Glutamatergic neuron (in vitro differentiated cells): ENCODE measurements at regions not wholly inside any gene's neighbourhood (a gene's known extent, or its start where the extent isn't known, plus 50 kb on each side); places are given as distances from the start of the nearest gene placed in this dataset.

Experiments used
- DNase-seq: peaks from one replicate; pipeline ENCODE4 v3.0.0; 2022
- H3K27ac Mint-ChIP-seq: one replicate; pipeline ENCODE4 v1.8.0; 2020; ENCODE audit warnings: mild to moderate bottlenecking, mixed read lengths, inconsistent platforms; ENCODE audit not compliant: unreplicated experiment
- H3K27me3 Mint-ChIP-seq: one replicate; pipeline ENCODE4 v1.8.0; 2020; ENCODE audit warnings: mild to moderate bottlenecking, moderate library complexity, mixed read lengths, inconsistent platforms; ENCODE audit not compliant: unreplicated experiment
- H3K36me3 Mint-ChIP-seq: one replicate; pipeline ENCODE4 v1.8.0; 2020; ENCODE audit warnings: mild to moderate bottlenecking, mixed read lengths, inconsistent platforms; ENCODE audit not compliant: unreplicated experiment
- H3K4me1 Mint-ChIP-seq: one replicate; pipeline ENCODE4 v1.8.0; 2020; ENCODE audit warnings: mild to moderate bottlenecking, low read depth, mixed read lengths, inconsistent platforms; ENCODE audit not compliant: unreplicated experiment
- H3K4me3 Mint-ChIP-seq: one replicate; pipeline ENCODE4 v1.8.0; 2020; ENCODE audit warnings: mild to moderate bottlenecking, mixed read lengths, inconsistent platforms; ENCODE audit not compliant: unreplicated experiment
- H3K9me3 Mint-ChIP-seq: one replicate; pipeline ENCODE4 v1.8.0; 2020; ENCODE audit warnings: mild to moderate bottlenecking, moderate library complexity, mixed read lengths, inconsistent platforms; ENCODE audit not compliant: unreplicated experiment
- CTCF ChIP-seq: fragments of 200-600 bp; sonication (generic); IDR thresholded peaks from one replicate; pipeline ENCODE4 v1.5.0; 2021; ENCODE audit not compliant: partially characterized antibody, unreplicated experiment

DNA sequence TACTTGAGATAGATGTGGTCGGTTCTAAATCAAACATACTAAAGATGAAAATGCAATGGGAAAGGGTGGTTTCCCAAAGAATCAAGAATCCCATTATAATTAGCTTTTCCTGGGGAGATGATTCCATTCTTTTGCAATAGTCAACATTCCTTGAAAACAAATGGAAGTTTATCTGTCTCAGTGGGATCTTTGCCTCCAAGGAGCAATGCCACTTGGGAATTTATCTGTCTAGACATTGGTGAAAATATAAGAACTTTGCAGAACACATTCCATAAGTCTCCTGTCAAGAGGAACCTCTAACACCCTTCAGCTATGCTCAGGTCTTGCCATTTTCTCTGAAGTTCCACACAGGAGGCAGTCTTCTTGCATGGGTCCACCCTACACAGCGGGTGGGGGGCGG is 152.5 kb downstream of the KCTD12 start:
- TF ChIP-seq CTCF, result no peak
- Mint-ChIP-seq H3K4me1 (no peaks in the 10 kb centered on the region), H3K4me3 (no peak overlapping the region), H3K36me3 (peaks cover 3% of the 10 kb centered on the region), H3K27ac (no peak overlapping the region), H3K9me3 (peaks cover 3% of the 10 kb centered on the region), H3K27me3 (no peaks in the 10 kb centered on the region)
- no peak for DNase-seq

GRCh38 chr13:76732367-76732766 is 153.8 kb downstream of the KCTD12 start:
- no peak for DNase-seq
- Mint-ChIP-seq H3K4me3 (no peak overlapping the region), H3K27me3 (no peaks in the 10 kb centered on the region), H3K36me3 (peaks cover 5% of the 10 kb centered on the region), H3K27ac (no peak overlapping the region), H3K9me3 (peaks cover 2% of the 10 kb centered on the region), H3K4me1 (no peaks in the 10 kb centered on the region)
- TF ChIP-seq CTCF, result no peak

DNA sequence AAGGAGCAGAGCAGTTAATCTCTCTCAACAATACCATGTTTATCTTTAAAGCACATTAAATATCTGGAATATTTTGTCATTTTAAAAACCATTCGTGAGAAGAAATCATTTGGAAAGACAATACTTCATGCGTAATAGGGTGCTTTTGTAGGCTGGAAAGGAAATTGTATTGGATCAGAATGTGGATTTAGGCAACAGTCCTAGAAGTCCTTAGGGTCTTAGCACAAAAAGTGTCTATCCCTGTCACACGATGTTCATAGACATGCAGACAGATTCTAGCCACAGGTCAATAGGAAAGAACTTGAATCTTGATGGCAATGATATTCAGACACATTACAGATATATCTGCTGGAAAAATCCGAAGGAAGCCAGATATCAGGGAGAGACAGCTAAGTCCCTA is 156.0 kb downstream of the KCTD12 start:
- Mint-ChIP-seq H3K27ac (no peak overlapping the region), H3K36me3 (peaks cover 11% of the 10 kb centered on the region), H3K4me1 (no peaks in the 10 kb centered on the region), H3K4me3 (no peak overlapping the region), H3K9me3 (peaks cover 9% of the 10 kb centered on the region), H3K27me3 (no peaks in the 10 kb centered on the region)
- TF ChIP-seq CTCF, result no peak
- no peak for DNase-seq

- no peak for DNase-seq
- no peak overlapping the region for H3K4me3 Mint-ChIP-seq
- H3K27me3 Mint-ChIP-seq, result no peaks in the 10 kb centered on the region
- TF ChIP-seq CTCF, result no peak
- H3K9me3 Mint-ChIP-seq, result peaks cover 9% of the 10 kb centered on the region
- peaks cover 11% of the 10 kb centered on the region for H3K36me3 Mint-ChIP-seq
- H3K27ac Mint-ChIP-seq, result no peak overlapping the region
- H3K4me1 Mint-ChIP-seq, result no peaks in the 10 kb centered on the region
These were observed 156.5 kb downstream of the KCTD12 start for GRCh38 chr13:76729691-76730090.

DNA sequence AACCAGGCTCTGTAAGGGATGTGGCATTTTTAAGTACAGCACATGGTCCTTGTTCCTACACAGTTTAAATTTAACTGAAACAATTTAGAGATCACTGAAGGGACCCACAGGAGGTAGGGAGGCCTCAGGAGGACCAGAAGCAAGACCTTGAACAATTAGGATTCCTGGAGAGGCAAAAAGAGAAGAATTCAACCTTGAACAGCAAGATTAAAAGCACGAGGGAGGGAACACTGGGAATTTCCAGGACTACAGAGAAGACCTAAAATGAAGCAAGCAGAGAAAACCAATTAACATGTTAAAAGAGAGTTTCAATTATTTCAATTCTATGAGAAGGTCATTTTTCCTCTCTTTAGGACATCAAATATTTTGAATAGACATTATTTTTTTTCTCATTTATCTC is 160.3 kb downstream of the KCTD12 start:
- no peak for TF ChIP-seq CTCF
- Mint-ChIP-seq H3K27me3 (no peaks in the 10 kb centered on the region), H3K9me3 (peaks cover 9% of the 10 kb centered on the region), H3K27ac (no peak overlapping the region), H3K36me3 (peaks cover 11% of the 10 kb centered on the region), H3K4me1 (no peaks in the 10 kb centered on the region), H3K4me3 (no peak overlapping the region)
- no peak for DNase-seq
